GM18498 (cell line): ENCODE measurements at regions not wholly inside any gene's neighbourhood (a gene's known extent, or its start where the extent isn't known, plus 50 kb on each side); places are given as distances from the start of the nearest gene placed in this dataset.
A peak's percentile ranks its signal among the peaks of the same experiment; 100 is the strongest.
"Not testable (repeated sequence)": the region's sequence is repeated elsewhere in the genome, so short reads cannot be mapped to it uniquely, and the experiment has no call there.

Experiments
- ATAC-seq: cut with Tn5 transposase; IDR thresholded peaks from one replicate; pipeline ENCODE4 v1.9.1; 2021; ENCODE audit warnings: mild to moderate bottlenecking, moderate library complexity; ENCODE audit not compliant: unreplicated experiment

- not testable (repeated sequence) for ATAC-seq
These were observed 340.4 kb downstream of the CEP170 start for GRCh38 chr1:242914729-242915128.

GRCh38 chr1:242912855-242913254 lies 342.2 kb downstream of the CEP170 start:
- ATAC-seq: not testable (repeated sequence)

- ATAC-seq: not testable (repeated sequence)
These were observed 354.5 kb downstream of the CEP170 start for GRCh38 chr1:242900558-242900957.

GRCh38 chr1:242890192-242890741 lies 364.8 kb downstream of the CEP170 start:
- ATAC-seq: no peak

GRCh38 chr1:242886137-242886536 lies 361.6 kb upstream of the PLD5 start:
- peak; percentile 83 for ATAC-seq

GRCh38 chr1:242880022-242880421 lies 355.5 kb upstream of the PLD5 start:
- ATAC-seq: not testable (repeated sequence)

- no peak for ATAC-seq
These were observed 353.2 kb upstream of the PLD5 start for GRCh38 chr1:242877743-242878142.

GRCh38 chr1:242877229-242877628 lies 352.7 kb upstream of the PLD5 start:
- ATAC-seq: no peak

- ATAC-seq: no peak
These were observed 351.5 kb upstream of the PLD5 start for GRCh38 chr1:242876030-242876429.

GRCh38 chr1:242873661-242874060 lies 349.2 kb upstream of the PLD5 start:
- ATAC-seq: no peak

GRCh38 chr1:242872521-242872920 lies 348.0 kb upstream of the PLD5 start:
- ATAC-seq: no peak

GRCh38 chr1:242871471-242872030 lies 347.1 kb upstream of the PLD5 start:
- ATAC-seq: no peak

- peak; percentile 56 for ATAC-seq
These were observed 346.5 kb upstream of the PLD5 start for GRCh38 chr1:242870966-242871365.

GRCh38 chr1:242856289-242856688 lies 331.8 kb upstream of the PLD5 start:
- no peak for ATAC-seq

GRCh38 chr1:242854466-242854865 lies 330.0 kb upstream of the PLD5 start:
- no peak for ATAC-seq

GRCh38 chr1:242847390-242847993 lies 323.0 kb upstream of the PLD5 start:
- ATAC-seq: no peak

- no peak for ATAC-seq
These were observed 317.6 kb upstream of the PLD5 start for GRCh38 chr1:242842094-242842493.

GRCh38 chr1:242839101-242839500 lies 314.6 kb upstream of the PLD5 start:
- no peak for ATAC-seq

- no peak for ATAC-seq
These were observed 311.9 kb upstream of the PLD5 start for GRCh38 chr1:242836423-242836822.

GRCh38 chr1:242828828-242829227 lies 304.3 kb upstream of the PLD5 start:
- ATAC-seq: no peak

- no peak for ATAC-seq
These were observed 303.7 kb upstream of the PLD5 start for GRCh38 chr1:242828199-242828598.

GRCh38 chr1:242827538-242827937 lies 303.0 kb upstream of the PLD5 start:
- no peak for ATAC-seq
